Peyer's patch (tissue), 4 donors: ENCODE measurements at regions not wholly inside any gene's neighbourhood (a gene's known extent, or its start where the extent isn't known, plus 50 kb on each side); places are given as distances from the start of the nearest gene placed in this dataset.

Experiments used
- POLR2A ChIP-seq, 2 donors: fragments of 450-650 bp; IDR thresholded peaks; one replicate each; pipeline ENCODE4 v1.5.1; 2017; ENCODE audit warnings: antibody characterized with exemption in 2 of 2, mild to moderate bottlenecking in 2 of 2, moderate library complexity in 2 of 2
- TF ChIP-seq, protein P1 (sequence below), 6 experiments: fragments of 450-650 bp in 4 of 6; fragments of 200-600 bp in 2 of 6; sonication (generic) in 1 of 6; IDR thresholded peaks; one replicate each; pipeline ENCODE4 v1.5.1; 2017 to 2019; ENCODE audit warnings: antibody characterized with exemption in 6 of 6, mild to moderate bottlenecking in 3 of 6, moderate library complexity in 1 of 6

DNA sequence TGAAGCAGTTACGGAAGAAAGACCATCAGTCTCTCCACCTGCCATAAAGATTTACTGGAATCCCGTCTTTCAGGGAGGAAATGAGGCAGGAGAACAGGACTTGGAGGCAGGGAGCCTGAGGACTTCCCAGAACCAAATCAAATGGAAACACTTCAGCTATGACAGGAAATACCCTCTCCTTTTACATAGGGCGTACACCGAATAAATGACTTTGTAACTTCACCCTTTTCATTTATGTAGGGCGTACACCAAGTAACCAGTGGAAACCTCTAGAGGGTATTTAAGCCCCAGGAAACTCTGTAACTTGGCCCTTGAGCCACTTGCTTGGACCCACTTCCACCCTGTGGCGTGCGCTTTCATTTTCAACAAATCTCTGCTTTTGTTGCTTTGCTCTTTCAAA, 218.3 kb upstream of the SLC39A10 start:
- TF ChIP-seq, protein P1, sequence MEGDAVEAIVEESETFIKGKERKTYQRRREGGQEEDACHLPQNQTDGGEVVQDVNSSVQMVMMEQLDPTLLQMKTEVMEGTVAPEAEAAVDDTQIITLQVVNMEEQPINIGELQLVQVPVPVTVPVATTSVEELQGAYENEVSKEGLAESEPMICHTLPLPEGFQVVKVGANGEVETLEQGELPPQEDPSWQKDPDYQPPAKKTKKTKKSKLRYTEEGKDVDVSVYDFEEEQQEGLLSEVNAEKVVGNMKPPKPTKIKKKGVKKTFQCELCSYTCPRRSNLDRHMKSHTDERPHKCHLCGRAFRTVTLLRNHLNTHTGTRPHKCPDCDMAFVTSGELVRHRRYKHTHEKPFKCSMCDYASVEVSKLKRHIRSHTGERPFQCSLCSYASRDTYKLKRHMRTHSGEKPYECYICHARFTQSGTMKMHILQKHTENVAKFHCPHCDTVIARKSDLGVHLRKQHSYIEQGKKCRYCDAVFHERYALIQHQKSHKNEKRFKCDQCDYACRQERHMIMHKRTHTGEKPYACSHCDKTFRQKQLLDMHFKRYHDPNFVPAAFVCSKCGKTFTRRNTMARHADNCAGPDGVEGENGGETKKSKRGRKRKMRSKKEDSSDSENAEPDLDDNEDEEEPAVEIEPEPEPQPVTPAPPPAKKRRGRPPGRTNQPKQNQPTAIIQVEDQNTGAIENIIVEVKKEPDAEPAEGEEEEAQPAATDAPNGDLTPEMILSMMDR (IDR thresholded peaks at IDR 0.05) = no peak
- TF ChIP-seq POLR2A (IDR thresholded peaks at IDR 0.05) = no peak
